GM18907 (cell line): ENCODE measurements at regions not wholly inside any gene's neighbourhood (a gene's known extent, or its start where the extent isn't known, plus 50 kb on each side); places are given as distances from the start of the nearest gene placed in this dataset.
"Not testable (repeated sequence)": the region's sequence is repeated elsewhere in the genome, so short reads cannot be mapped to it uniquely, and the experiment has no call there.

Experiments
- ATAC-seq: cut with Tn5 transposase; IDR thresholded peaks from one replicate; pipeline ENCODE4 v1.9.1; 2021; ENCODE audit warnings: mild to moderate bottlenecking, moderate library complexity; ENCODE audit not compliant: unreplicated experiment

GRCh38 chr12:125353002-125353401, 287.8 kb downstream of the AACS start:
- ATAC-seq, result not testable (repeated sequence)

- no peak for ATAC-seq
Measured at GRCh38 chr12:125353871-125354270, 288.6 kb downstream of the AACS start.

GRCh38 chr12:125355614-125356013, 290.4 kb downstream of the AACS start:
- ATAC-seq, result no peak

GRCh38 chr12:125356111-125356510, 290.9 kb downstream of the AACS start:
- no peak for ATAC-seq

- ATAC-seq, result no peak
Measured at GRCh38 chr12:125357561-125357960, 292.3 kb downstream of the AACS start.

GRCh38 chr12:125360540-125360939, 295.3 kb downstream of the AACS start:
- no peak for ATAC-seq

GRCh38 chr12:125371033-125371432, 305.8 kb downstream of the AACS start:
- no peak for ATAC-seq

GRCh38 chr12:125372085-125372484, 306.9 kb downstream of the AACS start:
- ATAC-seq, result no peak

- no peak for ATAC-seq
Measured at GRCh38 chr12:125373375-125373774, 308.1 kb downstream of the AACS start.

- no peak for ATAC-seq
Measured at GRCh38 chr12:125376422-125376821, 311.2 kb downstream of the AACS start.

GRCh38 chr12:125377093-125377492, 311.9 kb downstream of the AACS start:
- no peak for ATAC-seq

- ATAC-seq, result no peak
Measured at GRCh38 chr12:125381373-125381772, 316.1 kb downstream of the AACS start.

GRCh38 chr12:125382926-125383325, 317.7 kb downstream of the AACS start:
- no peak for ATAC-seq

GRCh38 chr12:125386652-125387051, 321.4 kb downstream of the AACS start:
- no peak for ATAC-seq

GRCh38 chr12:125387206-125387605, 322.0 kb downstream of the AACS start:
- ATAC-seq, result no peak

GRCh38 chr12:125389061-125389697, 323.9 kb downstream of the AACS start:
- ATAC-seq, result no peak

- ATAC-seq, result no peak
Measured at GRCh38 chr12:125393569-125393968, 328.3 kb downstream of the AACS start.

GRCh38 chr12:125395583-125396215, 330.5 kb downstream of the AACS start:
- no peak for ATAC-seq

- ATAC-seq, result peak; percentile 51
Measured at GRCh38 chr12:125399489-125399888, 334.3 kb downstream of the AACS start.

- no peak for ATAC-seq
Measured at GRCh38 chr12:125402874-125403789, 337.9 kb downstream of the AACS start.

GRCh38 chr12:125403843-125404242, 338.6 kb downstream of the AACS start:
- ATAC-seq, result no peak

- ATAC-seq, result peak; percentile 93
Measured at GRCh38 chr12:125406131-125406530, 340.9 kb downstream of the AACS start.
